ENCODE measurements at regions not wholly inside any gene's neighbourhood (a gene's known extent, or its start where the extent isn't known, plus 50 kb on each side); places are given as distances from the start of the nearest gene placed in this dataset.

DNA sequence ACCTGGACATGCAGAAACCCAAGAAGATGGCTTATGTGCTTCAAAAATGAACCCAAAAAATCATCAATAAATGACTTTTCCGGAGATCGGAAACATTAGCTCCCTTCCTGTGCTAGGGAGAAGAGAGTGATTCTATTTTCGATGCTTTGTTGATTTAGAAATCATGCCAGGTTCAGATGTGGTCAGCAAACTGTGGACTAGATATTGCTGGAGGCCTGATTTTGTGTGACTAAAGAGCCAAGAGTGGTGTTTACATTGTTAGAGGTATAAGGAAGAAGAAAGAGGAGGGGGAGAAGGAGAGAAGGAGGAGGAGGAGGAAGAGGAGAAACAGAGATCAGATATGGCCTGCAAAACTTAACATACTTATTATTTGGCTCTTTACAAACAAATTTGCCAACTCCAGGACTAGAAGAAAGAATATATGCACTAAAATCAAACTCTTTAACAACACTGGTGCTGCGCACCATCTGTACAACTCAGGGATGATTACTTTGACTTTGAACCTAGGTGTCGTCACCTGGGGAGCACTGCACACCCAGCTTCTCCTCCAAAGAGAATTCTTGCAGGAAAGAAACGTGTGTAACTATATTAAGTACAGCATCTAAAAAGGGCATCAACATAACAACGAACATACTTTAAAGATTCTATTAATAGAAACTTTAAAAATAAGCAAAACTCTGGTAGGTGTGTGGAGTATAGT, 664.9 kb upstream of the LCORL start:
- POLR2A ChIA-PET: no interaction called here
- Histone ChIP-seq H3K27ac (ENCODE audit: low read length) (no peak overlapping the region), H3K27me3 (ENCODE audit: control insufficient read depth, insufficient read depth, low read length) (no peaks in the 10 kb centered on the region), H3K4me3 (ENCODE audit: low read depth in 2 of 2, low read length in 2 of 2) (no peak overlapping the region), H3K9me3 (ENCODE audit: control insufficient read depth, insufficient read depth, low read depth, low read length) (no peaks in the 10 kb centered on the region), H3K36me3 (ENCODE audit: control insufficient read depth, insufficient read depth, low read length) (no peaks in the 10 kb centered on the region), H3K4me1 (ENCODE audit: control insufficient read depth, insufficient read depth, low read length) (no peaks in the 10 kb centered on the region)
- TF ChIP-seq TCF7L2 (IDR thresholded peaks at IDR 0.05; ENCODE audit: low read depth, low read length) (no peak), POLR2AphosphoS5 (IDR thresholded peaks at IDR 0.05; ENCODE audit: low read depth, low read length) (no peak), SIN3A (IDR thresholded peaks at IDR 0.05; ENCODE audit: borderline replicate concordance, insufficient read depth, low read depth, low read length) (no peak)
- TF ChIP-seq, protein P1, sequence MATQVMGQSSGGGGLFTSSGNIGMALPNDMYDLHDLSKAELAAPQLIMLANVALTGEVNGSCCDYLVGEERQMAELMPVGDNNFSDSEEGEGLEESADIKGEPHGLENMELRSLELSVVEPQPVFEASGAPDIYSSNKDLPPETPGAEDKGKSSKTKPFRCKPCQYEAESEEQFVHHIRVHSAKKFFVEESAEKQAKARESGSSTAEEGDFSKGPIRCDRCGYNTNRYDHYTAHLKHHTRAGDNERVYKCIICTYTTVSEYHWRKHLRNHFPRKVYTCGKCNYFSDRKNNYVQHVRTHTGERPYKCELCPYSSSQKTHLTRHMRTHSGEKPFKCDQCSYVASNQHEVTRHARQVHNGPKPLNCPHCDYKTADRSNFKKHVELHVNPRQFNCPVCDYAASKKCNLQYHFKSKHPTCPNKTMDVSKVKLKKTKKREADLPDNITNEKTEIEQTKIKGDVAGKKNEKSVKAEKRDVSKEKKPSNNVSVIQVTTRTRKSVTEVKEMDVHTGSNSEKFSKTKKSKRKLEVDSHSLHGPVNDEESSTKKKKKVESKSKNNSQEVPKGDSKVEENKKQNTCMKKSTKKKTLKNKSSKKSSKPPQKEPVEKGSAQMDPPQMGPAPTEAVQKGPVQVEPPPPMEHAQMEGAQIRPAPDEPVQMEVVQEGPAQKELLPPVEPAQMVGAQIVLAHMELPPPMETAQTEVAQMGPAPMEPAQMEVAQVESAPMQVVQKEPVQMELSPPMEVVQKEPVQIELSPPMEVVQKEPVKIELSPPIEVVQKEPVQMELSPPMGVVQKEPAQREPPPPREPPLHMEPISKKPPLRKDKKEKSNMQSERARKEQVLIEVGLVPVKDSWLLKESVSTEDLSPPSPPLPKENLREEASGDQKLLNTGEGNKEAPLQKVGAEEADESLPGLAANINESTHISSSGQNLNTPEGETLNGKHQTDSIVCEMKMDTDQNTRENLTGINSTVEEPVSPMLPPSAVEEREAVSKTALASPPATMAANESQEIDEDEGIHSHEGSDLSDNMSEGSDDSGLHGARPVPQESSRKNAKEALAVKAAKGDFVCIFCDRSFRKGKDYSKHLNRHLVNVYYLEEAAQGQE (IDR thresholded peaks at IDR 0.05; ENCODE audit: insufficient read depth in 1 of 2, low read depth in 2 of 2, low read length in 1 of 2): no peak
- TF ChIP-seq, protein P2, sequence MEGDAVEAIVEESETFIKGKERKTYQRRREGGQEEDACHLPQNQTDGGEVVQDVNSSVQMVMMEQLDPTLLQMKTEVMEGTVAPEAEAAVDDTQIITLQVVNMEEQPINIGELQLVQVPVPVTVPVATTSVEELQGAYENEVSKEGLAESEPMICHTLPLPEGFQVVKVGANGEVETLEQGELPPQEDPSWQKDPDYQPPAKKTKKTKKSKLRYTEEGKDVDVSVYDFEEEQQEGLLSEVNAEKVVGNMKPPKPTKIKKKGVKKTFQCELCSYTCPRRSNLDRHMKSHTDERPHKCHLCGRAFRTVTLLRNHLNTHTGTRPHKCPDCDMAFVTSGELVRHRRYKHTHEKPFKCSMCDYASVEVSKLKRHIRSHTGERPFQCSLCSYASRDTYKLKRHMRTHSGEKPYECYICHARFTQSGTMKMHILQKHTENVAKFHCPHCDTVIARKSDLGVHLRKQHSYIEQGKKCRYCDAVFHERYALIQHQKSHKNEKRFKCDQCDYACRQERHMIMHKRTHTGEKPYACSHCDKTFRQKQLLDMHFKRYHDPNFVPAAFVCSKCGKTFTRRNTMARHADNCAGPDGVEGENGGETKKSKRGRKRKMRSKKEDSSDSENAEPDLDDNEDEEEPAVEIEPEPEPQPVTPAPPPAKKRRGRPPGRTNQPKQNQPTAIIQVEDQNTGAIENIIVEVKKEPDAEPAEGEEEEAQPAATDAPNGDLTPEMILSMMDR (IDR thresholded peaks at IDR 0.05): no peak
- DNase-seq (ENCODE audit: low read depth, low spot score) (no peak), ATAC-seq (no peak)
- intact Hi-C loops (cut with micrococcal nuclease; ENCODE audit: unreplicated experiment) (loop anchor here (5.0 to 10.0 kb wide), 2 partner anchors 1856 to 1998 kb away; no protein-coding TSS in a partner anchor), in situ Hi-C loops (cut with HindIII; ENCODE audit: low pct_unique_long_range_greater_than_20kb, low sequenced_read_pairs) (no loop called here)
- CTCF ChIA-PET: no interaction called here
- BruUV-seq (replicated peaks): no TSS peak

- BruUV-seq (replicated peaks): no TSS peak
- ATAC-seq (no peak), DNase-seq (ENCODE audit: low read depth, low spot score) (no peak)
- TF ChIP-seq, protein P2 (IDR thresholded peaks at IDR 0.05): no peak
- no peak for TF ChIP-seq POLR2AphosphoS5 (IDR thresholded peaks at IDR 0.05; ENCODE audit: low read depth, low read length)
- no peak for TF ChIP-seq TCF7L2 (IDR thresholded peaks at IDR 0.05; ENCODE audit: low read depth, low read length)
- TF ChIP-seq, protein P1 (IDR thresholded peaks at IDR 0.05; ENCODE audit: insufficient read depth in 1 of 2, low read depth in 2 of 2, low read length in 1 of 2): no peak
- TF ChIP-seq SIN3A (IDR thresholded peaks at IDR 0.05; ENCODE audit: borderline replicate concordance, insufficient read depth, low read depth, low read length): no peak
- POLR2A ChIA-PET: no interaction called here
- H3K9me3 ChIP-seq (ENCODE audit: control insufficient read depth, insufficient read depth, low read depth, low read length): no peaks in the 10 kb centered on the region
- no peak overlapping the region for H3K4me3 ChIP-seq (ENCODE audit: low read depth in 2 of 2, low read length in 2 of 2)
- no peak overlapping the region for H3K27ac ChIP-seq (ENCODE audit: low read length)
- CTCF ChIA-PET: no interaction called here
- intact Hi-C loops (cut with micrococcal nuclease; ENCODE audit: unreplicated experiment) (loop anchor here (5.0 to 10.0 kb wide), 2 partner anchors 1857 to 2000 kb away; no protein-coding TSS in a partner anchor), in situ Hi-C loops (cut with HindIII; ENCODE audit: low pct_unique_long_range_greater_than_20kb, low sequenced_read_pairs) (no loop called here)
- no peaks in the 10 kb centered on the region for H3K4me1 ChIP-seq (ENCODE audit: control insufficient read depth, insufficient read depth, low read length)
- H3K27me3 ChIP-seq (ENCODE audit: control insufficient read depth, insufficient read depth, low read length): no peaks in the 10 kb centered on the region
- H3K36me3 ChIP-seq (ENCODE audit: control insufficient read depth, insufficient read depth, low read length): no peaks in the 10 kb centered on the region
Observed at GRCh38 chr4:18684932-18685331, 663.4 kb upstream of the LCORL start.

Measured in Panc1 (cell line).